Inferior parietal cortex (tissue), 1 donor: ENCODE measurements at regions not wholly inside any gene's neighbourhood (a gene's known extent, or its start where the extent isn't known, plus 50 kb on each side); places are given as distances from the start of the nearest gene placed in this dataset.

ENCODE experiments used
- DNase-seq: peaks from one replicate; pipeline ENCODE4 v3.0.0-alpha.2; 2016; ENCODE audit errors: extremely low spot score

GRCh38 chr18:72601481-72601880, 57.3 kb upstream of the CBLN2 start:
- no peak for DNase-seq
